ENCODE measurements at regions not wholly inside any gene's neighbourhood (a gene's known extent, or its start where the extent isn't known, plus 50 kb on each side); places are given as distances from the start of the nearest gene placed in this dataset.

- H3K4me3 Mint-ChIP-seq, result no peak overlapping the region
- peaks cover 32% of the 10 kb centered on the region for H3K9me3 Mint-ChIP-seq
- peaks cover 9% of the 10 kb centered on the region for H3K27me3 Mint-ChIP-seq (ENCODE audit: low read depth)
- no peak for TF ChIP-seq SMAD4 (CRISPR knock-in tag; IDR thresholded peaks at IDR 0.05)
- no peak for TF ChIP-seq OVOL2 (CRISPR knock-in tag; IDR thresholded peaks at IDR 0.05; ENCODE audit: borderline replicate concordance)
- no peak for TF ChIP-seq RELA (CRISPR knock-in tag; IDR thresholded peaks at IDR 0.05; ENCODE audit: borderline replicate concordance)
- TF ChIP-seq CREM (CRISPR knock-in tag; IDR thresholded peaks at IDR 0.05), result no peak
- TF ChIP-seq CTCF (IDR thresholded peaks at IDR 0.05), result no peak
- TF ChIP-seq TEAD4 (CRISPR knock-in tag; IDR thresholded peaks at IDR 0.05), result no peak
- TF ChIP-seq, protein P1, sequence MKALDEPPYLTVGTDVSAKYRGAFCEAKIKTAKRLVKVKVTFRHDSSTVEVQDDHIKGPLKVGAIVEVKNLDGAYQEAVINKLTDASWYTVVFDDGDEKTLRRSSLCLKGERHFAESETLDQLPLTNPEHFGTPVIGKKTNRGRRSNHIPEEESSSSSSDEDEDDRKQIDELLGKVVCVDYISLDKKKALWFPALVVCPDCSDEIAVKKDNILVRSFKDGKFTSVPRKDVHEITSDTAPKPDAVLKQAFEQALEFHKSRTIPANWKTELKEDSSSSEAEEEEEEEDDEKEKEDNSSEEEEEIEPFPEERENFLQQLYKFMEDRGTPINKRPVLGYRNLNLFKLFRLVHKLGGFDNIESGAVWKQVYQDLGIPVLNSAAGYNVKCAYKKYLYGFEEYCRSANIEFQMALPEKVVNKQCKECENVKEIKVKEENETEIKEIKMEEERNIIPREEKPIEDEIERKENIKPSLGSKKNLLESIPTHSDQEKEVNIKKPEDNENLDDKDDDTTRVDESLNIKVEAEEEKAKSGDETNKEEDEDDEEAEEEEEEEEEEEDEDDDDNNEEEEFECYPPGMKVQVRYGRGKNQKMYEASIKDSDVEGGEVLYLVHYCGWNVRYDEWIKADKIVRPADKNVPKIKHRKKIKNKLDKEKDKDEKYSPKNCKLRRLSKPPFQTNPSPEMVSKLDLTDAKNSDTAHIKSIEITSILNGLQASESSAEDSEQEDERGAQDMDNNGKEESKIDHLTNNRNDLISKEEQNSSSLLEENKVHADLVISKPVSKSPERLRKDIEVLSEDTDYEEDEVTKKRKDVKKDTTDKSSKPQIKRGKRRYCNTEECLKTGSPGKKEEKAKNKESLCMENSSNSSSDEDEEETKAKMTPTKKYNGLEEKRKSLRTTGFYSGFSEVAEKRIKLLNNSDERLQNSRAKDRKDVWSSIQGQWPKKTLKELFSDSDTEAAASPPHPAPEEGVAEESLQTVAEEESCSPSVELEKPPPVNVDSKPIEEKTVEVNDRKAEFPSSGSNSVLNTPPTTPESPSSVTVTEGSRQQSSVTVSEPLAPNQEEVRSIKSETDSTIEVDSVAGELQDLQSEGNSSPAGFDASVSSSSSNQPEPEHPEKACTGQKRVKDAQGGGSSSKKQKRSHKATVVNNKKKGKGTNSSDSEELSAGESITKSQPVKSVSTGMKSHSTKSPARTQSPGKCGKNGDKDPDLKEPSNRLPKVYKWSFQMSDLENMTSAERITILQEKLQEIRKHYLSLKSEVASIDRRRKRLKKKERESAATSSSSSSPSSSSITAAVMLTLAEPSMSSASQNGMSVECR (CRISPR knock-in tag; IDR thresholded peaks at IDR 0.05; ENCODE audit: borderline replicate concordance), result no peak
- no peak for TF ChIP-seq ATF3 (CRISPR knock-in tag; conservative IDR thresholded peaks at IDR 0.05)
- no peak for TF ChIP-seq ZNF423 (CRISPR knock-in tag; IDR thresholded peaks at IDR 0.05)
- no peak for TF ChIP-seq USF2 (CRISPR knock-in tag; IDR thresholded peaks at IDR 0.05)
- no peak for TF ChIP-seq NR3C1 (CRISPR knock-in tag; conservative IDR thresholded peaks at IDR 0.05; ENCODE audit: low read depth)
- TF ChIP-seq, protein P2, sequence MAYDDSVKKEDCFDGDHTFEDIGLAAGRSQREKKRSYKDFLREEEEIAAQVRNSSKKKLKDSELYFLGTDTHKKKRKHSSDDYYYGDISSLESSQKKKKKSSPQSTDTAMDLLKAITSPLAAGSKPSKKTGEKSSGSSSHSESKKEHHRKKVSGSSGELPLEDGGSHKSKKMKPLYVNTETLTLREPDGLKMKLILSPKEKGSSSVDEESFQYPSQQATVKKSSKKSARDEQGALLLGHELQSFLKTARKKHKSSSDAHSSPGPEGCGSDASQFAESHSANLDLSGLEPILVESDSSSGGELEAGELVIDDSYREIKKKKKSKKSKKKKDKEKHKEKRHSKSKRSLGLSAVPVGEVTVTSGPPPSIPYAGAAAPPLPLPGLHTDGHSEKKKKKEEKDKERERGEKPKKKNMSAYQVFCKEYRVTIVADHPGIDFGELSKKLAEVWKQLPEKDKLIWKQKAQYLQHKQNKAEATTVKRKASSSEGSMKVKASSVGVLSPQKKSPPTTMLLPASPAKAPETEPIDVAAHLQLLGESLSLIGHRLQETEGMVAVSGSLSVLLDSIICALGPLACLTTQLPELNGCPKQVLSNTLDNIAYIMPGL (CRISPR knock-in tag; IDR thresholded peaks at IDR 0.05), result no peak
- TF ChIP-seq, protein P3, sequence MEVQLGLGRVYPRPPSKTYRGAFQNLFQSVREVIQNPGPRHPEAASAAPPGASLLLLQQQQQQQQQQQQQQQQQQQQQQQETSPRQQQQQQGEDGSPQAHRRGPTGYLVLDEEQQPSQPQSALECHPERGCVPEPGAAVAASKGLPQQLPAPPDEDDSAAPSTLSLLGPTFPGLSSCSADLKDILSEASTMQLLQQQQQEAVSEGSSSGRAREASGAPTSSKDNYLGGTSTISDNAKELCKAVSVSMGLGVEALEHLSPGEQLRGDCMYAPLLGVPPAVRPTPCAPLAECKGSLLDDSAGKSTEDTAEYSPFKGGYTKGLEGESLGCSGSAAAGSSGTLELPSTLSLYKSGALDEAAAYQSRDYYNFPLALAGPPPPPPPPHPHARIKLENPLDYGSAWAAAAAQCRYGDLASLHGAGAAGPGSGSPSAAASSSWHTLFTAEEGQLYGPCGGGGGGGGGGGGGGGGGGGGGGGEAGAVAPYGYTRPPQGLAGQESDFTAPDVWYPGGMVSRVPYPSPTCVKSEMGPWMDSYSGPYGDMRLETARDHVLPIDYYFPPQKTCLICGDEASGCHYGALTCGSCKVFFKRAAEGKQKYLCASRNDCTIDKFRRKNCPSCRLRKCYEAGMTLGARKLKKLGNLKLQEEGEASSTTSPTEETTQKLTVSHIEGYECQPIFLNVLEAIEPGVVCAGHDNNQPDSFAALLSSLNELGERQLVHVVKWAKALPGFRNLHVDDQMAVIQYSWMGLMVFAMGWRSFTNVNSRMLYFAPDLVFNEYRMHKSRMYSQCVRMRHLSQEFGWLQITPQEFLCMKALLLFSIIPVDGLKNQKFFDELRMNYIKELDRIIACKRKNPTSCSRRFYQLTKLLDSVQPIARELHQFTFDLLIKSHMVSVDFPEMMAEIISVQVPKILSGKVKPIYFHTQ (CRISPR knock-in tag; IDR thresholded peaks at IDR 0.05), result no peak
- no peak for TF ChIP-seq ZNF425 (CRISPR knock-in tag; conservative IDR thresholded peaks at IDR 0.05)
- TF ChIP-seq PREB (CRISPR knock-in tag; IDR thresholded peaks at IDR 0.05; ENCODE audit: borderline replicate concordance), result no peak
- TF ChIP-seq TCF7 (CRISPR knock-in tag; IDR thresholded peaks at IDR 0.05; ENCODE audit: low read depth), result no peak
- DNase-seq (ENCODE audit: low spot score) (no peak), ATAC-seq (no peak)
- POLR2A ChIA-PET, result no interaction called here
- H3K4me1 Mint-ChIP-seq, result no peaks in the 10 kb centered on the region
- H3K27ac Mint-ChIP-seq, result no peak overlapping the region
- CTCF ChIA-PET, result no interaction called here
- H3K36me3 Mint-ChIP-seq, result peaks cover 7% of the 10 kb centered on the region; the same call in 1 of the 2 replicates
Observed at GRCh38 chr3:134093956-134094355, 64.2 kb upstream of the SLCO2A1 start.
